ENCODE measurements at regions not wholly inside any gene's neighbourhood (a gene's known extent, or its start where the extent isn't known, plus 50 kb on each side); places are given as distances from the start of the nearest gene placed in this dataset.

DNA sequence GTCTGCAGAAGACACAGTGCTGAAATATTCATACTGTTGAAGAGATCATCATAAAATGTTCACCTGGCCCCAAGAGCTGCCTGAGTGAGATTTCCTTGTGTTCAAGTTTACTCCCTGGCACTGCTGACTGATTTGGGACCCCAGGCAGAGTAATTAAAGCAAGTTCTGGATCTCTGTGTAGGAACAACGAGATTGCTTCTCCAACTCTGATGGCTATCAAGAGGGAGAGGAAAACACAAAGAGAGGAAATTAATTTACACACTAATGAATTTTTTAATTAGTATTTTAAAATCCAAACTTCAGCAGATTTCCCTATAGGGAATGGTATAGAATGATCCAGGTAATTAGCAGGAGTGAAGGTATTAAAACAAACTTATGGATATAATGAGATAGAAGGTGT, 711.8 kb downstream of the DCDC2C start:
- ATAC-seq = no peak
- intact Hi-C loops (cut with micrococcal nuclease) = no loop called here
- DNase-seq = no peak

DNA sequence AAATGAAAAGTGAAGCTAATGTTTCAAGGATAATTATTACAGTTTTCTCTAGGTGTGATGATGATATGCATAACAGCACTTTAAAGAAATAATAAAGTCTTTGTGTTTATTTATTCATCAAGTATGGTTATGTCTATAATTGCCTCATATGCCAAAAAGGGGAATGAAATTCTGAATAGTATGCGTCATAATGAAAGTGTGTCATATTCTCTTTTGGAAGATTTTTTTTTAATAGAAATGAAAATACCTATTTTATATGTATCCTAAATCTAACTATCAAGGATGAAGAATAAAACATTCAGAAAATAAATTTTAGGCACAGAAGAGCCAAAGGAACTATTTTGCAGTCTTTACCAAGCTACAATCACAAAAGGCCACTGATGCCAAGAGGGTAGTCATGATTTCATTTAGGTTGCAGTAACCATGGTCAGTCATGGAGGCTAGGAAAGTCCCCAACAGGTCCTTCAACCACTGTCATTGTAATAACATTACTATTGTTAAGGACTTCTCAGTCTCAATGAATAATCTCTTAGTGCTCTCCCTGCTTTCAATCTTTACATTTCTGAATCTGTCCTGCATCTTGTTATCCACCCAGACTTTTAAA, 712.5 kb downstream of the DCDC2C start:
- intact Hi-C loops (cut with micrococcal nuclease) = no loop called here
- no peak for DNase-seq
- no peak for ATAC-seq

DNA sequence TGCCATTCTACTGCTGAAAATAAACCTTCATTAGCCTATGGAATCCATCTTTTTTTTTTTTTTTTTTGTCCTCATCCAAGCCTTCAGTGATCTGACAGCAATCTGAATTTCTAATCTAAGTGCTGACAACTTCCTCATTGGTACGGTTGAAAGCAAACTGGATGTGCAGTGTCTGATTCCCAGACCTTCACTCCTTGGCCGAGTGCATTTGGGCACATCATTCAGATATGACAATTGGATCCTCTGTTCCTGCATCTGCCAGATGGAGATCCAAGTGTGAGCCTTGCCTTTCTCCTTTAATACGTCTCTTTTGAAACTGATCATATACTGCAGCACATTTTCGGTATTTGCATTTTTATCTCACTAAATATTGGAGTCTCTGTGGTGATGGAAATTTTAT, 713.1 kb downstream of the DCDC2C start:
- DNase-seq (no peak), ATAC-seq (no peak)
- intact Hi-C loops (cut with micrococcal nuclease) = no loop called here

DNA sequence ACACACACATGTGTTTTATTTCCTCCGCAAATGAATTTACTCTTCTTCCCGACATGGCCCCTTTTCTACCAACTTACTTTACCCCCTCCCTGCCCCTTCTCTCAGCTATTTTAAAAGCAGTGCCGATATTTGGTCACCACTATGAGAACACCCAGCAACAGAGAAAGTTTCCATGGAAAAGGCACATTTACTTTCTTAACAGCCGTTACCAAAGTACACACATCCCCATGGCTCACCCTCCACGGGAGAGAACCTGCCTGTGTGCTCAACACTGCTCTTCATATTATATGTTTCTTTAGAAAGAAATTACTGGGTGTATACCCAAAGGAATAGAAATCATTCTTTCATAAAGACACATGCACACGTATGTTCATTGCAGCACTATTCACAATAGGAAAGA, 714.4 kb downstream of the DCDC2C start:
- DNase-seq (no peak), ATAC-seq (no peak)
- intact Hi-C loops (cut with micrococcal nuclease) = no loop called here

DNA sequence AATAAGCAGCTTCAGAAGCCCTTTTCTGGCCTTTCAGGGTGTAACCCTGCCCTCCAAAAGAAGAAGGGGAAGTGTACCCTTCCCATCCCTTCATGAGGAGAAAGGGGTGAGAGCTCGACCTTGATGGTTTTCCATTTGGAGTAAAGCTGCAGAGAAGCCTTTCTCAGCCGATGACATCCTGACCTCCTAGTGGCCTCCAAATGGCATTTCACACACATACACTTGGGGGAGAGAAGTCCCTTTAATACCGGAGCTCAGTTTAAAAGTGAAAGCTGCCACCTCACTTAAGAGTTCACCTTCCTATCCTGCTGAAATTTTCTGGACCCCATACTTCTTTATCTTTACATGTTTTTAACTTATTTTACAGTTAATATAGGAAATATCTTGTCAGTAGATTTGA, 716.7 kb downstream of the DCDC2C start:
- DNase-seq = no peak
- intact Hi-C loops (cut with micrococcal nuclease) = no loop called here
- ATAC-seq = no peak

DNA sequence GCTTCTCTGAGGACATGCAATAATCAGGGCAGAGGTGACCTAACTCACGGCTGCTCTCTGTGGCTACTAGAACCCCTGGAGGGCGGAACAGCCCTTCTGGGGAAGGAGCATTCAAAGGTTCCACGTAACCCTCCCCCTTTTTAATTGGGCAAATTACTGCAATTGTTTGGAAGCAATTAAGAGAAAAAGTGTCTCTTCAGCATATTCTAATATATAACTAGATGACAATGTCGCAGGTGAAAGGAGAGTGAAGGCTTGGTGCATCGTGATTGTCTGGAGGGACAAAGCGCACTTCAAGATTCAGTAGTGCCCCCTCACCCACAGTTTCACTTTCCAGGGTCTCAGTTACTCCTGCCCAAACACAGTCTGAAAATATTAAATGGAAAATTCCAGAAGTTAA, 720.8 kb downstream of the DCDC2C start:
- intact Hi-C loops (cut with micrococcal nuclease) = no loop called here
- DNase-seq = no peak
- ATAC-seq = no peak

DNA sequence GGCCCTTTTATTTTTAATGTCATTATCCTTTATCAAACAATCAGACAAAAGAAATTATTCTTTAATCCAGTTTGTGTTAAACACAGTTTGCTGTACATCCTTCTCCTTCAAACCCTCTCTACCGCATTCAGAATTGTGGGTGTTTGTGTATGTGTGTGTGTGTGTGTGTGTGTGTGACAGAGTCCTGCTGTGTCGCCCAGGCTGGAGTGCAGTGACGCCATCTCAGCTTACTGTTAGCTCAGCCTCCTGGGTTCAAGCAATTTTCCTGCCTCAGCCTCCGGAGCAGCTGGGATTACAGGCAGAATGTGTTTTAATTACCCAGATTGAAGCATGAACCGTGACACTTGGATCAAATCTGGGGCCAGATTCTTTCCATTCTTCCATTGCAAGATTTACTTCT, 723.7 kb downstream of the DCDC2C start:
- ATAC-seq (no peak), DNase-seq (no peak)
- intact Hi-C loops (cut with micrococcal nuclease) = no loop called here

DNA sequence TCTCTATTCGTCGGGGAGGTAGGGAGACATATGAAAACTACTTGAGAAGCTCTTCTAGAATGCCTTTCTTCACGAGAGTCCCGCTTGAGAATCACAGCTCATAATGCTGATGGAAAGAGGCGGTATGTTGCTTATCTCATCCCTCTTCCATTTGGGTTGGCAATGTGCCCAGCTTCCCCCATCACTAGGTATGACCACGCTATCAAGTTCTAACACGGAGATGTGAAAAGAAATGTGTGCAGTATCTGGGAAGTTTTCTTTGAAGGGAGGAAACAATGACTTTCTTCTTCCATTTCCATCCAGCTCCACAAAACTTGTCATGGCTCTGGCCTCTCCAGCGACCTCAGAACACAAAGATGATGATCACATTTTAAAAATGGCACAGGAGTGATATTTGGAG, 742.4 kb downstream of the DCDC2C start:
- intact Hi-C loops (cut with micrococcal nuclease) = no loop called here
- ATAC-seq (no peak), DNase-seq (no peak)

DNA sequence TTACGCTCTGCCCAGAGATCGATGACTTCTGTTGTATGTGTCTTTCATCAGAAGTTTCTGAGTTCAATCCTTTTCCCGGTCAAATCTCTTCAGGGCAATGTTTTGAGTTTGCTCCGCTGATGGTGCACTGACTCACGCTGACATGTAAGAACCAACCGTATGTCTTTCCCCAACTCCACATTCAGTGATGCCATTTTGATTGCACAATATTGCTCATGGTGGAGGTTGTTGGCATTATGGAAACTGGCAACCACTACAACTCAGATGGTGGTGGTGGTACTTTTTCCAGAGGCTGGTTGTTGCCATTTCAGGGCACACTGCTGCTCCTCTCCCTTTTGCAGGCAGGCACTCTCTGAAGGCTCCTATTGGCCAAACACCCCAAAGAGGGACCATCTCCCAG, 751.5 kb downstream of the DCDC2C start:
- intact Hi-C loops (cut with micrococcal nuclease) = no loop called here
- DNase-seq = no peak
- ATAC-seq = no peak

DNA sequence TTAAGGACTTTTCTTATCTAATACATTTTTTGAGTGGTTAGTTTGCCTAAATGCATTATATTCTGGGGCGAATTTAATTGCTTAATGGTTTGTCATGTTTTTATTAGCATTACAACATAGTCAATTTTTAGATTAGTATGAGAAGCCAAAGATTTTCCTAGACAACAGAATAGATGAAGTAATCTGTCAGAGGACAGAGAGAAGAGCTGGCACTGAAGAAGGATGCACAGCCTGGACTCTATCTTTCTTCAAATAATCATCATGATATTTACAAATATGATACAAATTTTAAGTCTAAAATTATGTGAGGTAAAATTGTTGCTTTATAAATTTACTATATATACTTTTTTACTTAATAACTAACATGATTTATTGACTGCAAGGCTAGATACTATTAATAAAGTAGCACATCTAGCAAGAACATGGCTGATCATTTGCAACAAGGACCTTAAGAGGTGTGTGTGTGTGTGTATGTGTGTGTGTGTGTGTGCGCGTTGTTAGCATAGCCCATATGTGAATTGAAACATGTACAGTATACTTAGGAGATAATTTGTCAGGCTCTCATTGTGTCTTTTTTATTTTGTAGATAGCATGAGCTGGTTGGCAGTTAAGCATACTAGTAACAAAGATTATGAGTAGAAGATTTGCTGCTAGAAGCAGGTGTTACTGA, 752.2 kb downstream of the DCDC2C start:
- DNase-seq (no peak), ATAC-seq (no peak)
- intact Hi-C loops (cut with micrococcal nuclease) = no loop called here

DNA sequence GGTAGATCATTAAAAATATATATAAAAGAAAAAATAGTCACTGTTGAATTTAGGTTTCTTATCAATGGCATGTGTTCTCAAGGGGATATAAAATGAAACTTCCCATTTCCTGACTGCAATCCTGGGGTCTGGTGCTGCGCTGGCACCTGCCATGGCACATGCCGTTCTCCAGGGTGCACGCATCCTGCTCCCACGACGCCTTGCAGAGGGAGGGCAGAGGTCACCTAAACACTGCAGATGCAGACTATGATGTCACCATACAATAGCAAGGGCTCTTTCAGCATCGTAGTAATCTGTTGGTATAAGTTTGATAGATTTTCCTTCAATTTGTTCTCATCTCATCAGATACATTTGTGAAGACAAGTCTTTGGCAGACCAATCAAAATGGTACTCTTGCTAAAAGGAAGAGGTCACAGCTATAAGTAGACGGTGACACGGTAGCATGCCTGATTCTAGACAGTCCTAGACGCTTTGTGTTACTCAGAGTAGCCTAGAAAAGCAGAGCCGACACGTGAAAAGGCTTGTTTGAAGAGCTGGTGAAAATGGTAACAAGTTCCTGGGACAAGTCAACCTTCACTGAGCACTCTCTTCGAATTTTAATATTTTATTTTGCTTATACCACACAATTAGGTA, 761.4 kb downstream of the DCDC2C start:
- DNase-seq = no peak
- intact Hi-C loops (cut with micrococcal nuclease) = no loop called here
- no peak for ATAC-seq

DNA sequence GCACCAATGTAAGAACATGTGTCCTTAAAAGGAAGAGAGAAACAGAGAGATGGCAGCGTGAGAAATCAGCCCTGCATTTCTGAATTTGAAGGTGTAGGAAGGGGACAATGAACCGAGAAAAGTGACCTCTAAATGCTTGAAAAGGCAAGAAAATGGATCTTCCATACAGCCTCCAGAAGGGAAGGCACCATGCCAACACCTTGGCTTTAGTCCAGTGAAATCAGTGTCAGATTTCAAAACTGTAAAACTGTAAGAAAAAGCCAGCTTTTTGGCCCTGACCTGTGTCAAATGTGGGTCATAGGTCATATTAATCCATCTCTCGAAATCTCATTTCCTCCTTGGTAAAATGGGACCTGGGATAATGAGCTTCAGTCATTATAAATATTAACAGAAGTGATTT, 762.3 kb downstream of the DCDC2C start:
- DNase-seq (no peak), ATAC-seq (no peak)
- intact Hi-C loops (cut with micrococcal nuclease) = no loop called here

DNA sequence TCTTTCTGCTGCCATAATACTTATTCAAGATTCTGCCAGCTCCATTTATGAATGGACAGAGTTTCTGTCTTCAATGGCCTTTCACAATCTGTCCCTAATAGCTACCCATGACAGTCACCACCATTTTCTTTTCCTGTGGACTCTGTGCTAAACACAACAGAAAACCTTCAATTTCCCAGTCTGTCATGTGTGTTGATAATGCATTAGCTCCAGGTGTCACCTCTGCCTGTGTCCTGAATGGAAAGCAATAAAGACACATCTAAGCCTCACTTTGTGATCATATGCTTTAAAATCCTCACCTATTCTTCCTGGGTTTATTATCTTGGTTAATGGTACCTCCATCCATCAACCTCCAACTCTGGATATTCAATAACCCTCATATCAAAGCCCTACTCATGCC, 772.2 kb downstream of the DCDC2C start:
- DNase-seq (no peak), ATAC-seq (no peak)
- intact Hi-C loops (cut with micrococcal nuclease) = no loop called here

DNA sequence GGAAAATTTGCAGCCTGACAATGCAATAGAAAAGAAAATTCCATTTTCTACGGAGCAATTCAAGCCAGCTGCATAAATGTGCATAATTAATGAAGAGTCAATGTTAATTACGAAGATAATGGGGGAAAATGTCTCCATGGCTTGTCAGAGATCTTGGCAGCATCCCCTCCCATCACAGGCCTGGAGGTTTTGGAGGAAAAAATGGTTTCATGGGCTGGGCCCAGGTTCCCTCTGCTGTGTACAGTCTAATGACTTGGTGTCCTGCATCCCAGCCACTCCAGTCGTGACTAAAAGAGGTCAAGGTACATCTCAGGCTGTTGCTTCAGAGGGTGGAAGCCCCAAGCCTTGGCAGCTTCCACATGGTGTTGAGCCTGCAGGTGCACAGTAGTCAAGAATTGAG, 779.7 kb downstream of the DCDC2C start:
- ATAC-seq = no peak

DNA sequence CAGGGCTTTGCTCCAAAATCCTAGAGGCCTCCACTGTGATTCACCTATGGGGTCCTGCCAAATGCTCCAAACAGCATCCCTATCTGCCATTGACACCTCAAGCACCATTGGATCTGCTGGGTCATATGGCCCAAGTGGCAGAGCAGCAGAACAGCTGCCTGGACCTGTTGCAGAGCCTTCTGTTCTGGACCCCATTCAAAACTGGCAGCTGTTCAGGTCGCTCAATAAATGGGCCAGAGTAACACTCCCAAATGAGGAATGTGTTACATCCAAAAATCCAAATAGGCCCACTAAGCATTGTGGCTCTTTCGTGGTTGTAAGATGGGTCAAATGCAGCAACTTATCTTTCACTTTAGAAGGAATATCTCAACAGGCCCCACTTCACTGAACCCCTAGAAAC, 783.6 kb downstream of the DCDC2C start:
- no peak for ATAC-seq
- intact Hi-C loops (cut with micrococcal nuclease) = no loop called here
- DNase-seq = no peak

More for the DNA sequence above, 779.7 kb downstream of the DCDC2C start:
- no peak for DNase-seq
- intact Hi-C loops (cut with micrococcal nuclease) = no loop called here

DNA sequence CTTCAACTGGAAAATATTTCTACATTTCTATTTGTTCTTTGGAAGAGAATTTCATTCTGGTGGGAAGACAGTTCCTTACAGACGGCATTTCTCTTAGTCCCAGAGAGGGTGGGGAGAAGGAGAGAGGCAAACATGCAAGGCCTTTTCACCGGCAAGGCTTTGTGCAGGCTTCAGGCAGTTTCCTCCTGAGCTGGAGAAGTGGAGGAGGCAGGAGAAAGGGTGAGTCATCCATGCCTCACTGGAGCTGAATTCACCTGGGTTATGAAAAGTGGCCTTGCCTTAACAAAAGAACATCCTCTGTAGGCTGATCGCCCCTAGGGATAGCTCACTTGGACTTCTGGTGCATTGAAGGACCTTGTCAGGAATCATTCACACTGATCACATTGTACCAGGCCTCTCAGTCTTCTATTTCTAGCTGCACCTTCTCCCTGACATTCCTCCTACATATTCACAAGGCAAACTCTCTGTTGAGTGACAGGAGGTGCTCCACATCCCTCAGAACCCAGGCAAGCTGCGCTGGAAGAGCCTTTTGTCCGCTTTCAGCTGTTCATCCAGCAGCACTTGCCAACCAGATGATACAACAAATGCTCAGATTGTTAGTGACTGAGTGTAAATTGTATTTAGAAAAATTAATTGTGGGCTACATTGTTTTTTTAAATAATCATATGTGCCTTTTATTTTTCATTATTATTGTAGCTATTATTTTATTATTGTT, 796.1 kb downstream of the DCDC2C start:
- no peak for DNase-seq
- ATAC-seq = no peak
- intact Hi-C loops (cut with micrococcal nuclease) = no loop called here

DNA sequence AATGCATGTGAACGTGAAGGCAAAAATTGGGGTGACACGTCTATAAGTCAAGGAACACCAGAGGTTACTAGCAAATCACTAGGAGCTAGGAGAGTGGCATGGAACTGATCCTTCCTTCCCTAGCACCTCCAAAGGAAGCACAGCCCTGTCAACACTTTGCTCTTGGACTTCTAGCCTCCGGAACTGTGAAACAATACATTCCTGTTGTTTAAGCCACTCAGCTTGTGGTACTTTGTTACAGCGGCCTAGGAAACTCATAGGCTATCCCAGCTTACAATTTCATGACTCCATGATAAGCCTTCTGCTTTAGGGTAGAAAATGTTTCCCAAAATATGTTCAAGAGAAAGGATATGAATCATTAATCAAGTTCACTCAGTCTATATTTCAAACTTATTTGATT, 798.1 kb downstream of the DCDC2C start:
- intact Hi-C loops (cut with micrococcal nuclease) = no loop called here
- DNase-seq = no peak

DNA sequence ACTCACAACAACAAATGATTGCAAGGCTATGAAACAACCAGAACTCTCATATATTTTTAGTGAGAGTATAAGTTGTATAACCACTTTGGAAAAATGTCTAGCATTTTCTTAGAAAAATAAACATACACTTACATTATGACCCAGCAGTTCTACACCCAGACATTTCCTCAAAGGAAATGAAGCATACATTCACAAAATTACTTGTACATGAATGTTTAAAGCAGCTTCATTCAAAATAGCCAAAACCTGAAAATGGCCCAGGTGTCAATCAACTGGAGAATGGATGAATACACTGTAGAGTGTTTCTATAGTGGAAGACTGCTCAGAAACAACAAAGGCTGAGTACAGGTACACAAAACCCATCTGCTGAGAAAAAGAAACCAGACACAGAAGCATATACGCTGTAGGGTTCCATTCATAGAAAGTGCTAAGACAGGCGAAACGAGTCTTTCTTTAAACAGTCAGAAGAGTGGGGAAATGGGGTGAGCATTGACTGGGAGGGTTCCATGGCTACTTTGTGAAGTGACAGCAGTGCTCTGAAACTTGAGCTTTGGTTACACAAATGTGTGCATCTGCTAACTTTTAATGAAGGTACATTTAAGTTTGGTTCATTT, 799.0 kb downstream of the DCDC2C start:
- intact Hi-C loops (cut with micrococcal nuclease) = no loop called here
- ATAC-seq = no peak
- DNase-seq = no peak

More for the DNA sequence above, 798.1 kb downstream of the DCDC2C start:
- no peak for ATAC-seq

DNA sequence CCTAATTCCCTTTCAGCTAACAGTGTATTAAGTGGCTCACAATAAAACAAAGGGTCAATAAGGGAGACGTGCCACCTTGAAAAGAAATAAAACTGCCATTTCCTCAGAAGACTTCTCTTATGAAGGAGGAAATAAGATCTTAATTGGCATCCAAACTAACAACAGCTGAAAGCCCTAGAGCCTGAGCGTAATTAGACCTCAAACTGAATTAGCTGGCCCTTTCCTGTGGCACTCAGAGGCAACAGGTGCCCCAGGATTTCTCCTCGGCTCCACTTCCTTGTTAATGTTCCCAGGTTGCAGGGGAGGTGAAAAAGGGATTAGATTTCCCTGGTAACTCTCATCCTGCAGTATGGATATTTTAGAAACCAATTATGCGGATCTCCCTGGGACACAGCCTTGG, 804.3 kb downstream of the DCDC2C start:
- intact Hi-C loops (cut with micrococcal nuclease) = no loop called here
- no peak for ATAC-seq
- no peak for DNase-seq

Data from left ventricle myocardium superior (tissue), 1 donor.